Tibial nerve (tissue), 4 donors: ENCODE measurements at regions not wholly inside any gene's neighbourhood (a gene's known extent, or its start where the extent isn't known, plus 50 kb on each side); places are given as distances from the start of the nearest gene placed in this dataset.

ENCODE experiments used
- DNase-seq, 2 donors: peaks; one replicate each; pipeline ENCODE4 v3.0.0-alpha.2; 2019; ENCODE audit warnings: low spot score in 2 of 2
- H3K27ac ChIP-seq, 4 donors: fragments of 200-600 bp; sonication (generic) in 3 of 4; one replicate each; pipeline ENCODE4 v1.5.1; 2017 to 2019; ENCODE audit warnings: mild to moderate bottlenecking in 1 of 4
- H3K27me3 ChIP-seq, 2 donors: fragments of 200-600 bp; sonication (generic) in 1 of 2; one replicate each; pipeline versions ENCODE4 v1.5.1 to v1.6.0; 2017 to 2019
- H3K36me3 ChIP-seq, 3 donors: fragments of 200-600 bp; sonication (generic); one replicate each; pipeline ENCODE4 v1.5.1; 2018 to 2019
- H3K4me1 ChIP-seq, 4 donors: fragments of 200-600 bp; sonication (generic) in 3 of 4; one replicate each; pipeline ENCODE4 v1.5.1; 2017 to 2019
- H3K4me3 ChIP-seq, 4 donors: fragments of 200-600 bp; sonication (generic) in 3 of 4; one replicate each; pipeline ENCODE4 v1.5.1; 2017 to 2019; ENCODE audit warnings: mild to moderate bottlenecking in 1 of 4, moderate library complexity in 1 of 4
- H3K9me3 ChIP-seq, 4 donors: fragments of 200-600 bp; sonication (generic) in 3 of 4; one replicate each; pipeline ENCODE4 v1.5.1; 2017 to 2019
- EP300 ChIP-seq, 2 donors: sonication (generic); formaldehyde crosslinking; IDR thresholded peaks; one replicate each; pipeline ENCODE4 v1.6.1; 2017; ENCODE audit warnings: antibody characterized with exemption in 2 of 2, mild to moderate bottlenecking in 1 of 2
- POLR2A ChIP-seq, 2 donors: fragments of 450-650 bp; IDR thresholded peaks; one replicate each; pipeline ENCODE4 v1.6.1; 2017; ENCODE audit warnings: antibody characterized with exemption in 2 of 2, mild to moderate bottlenecking in 2 of 2, moderate library complexity in 2 of 2
- WGBS, 2 donors: methylation state at CpG; one replicate each; pipeline ENCODE4 v1.1.5; 2018; 5-methylcytosine and 5-hydroxymethylcytosine counted together
- TF ChIP-seq, protein P1 (sequence below), 5 experiments: fragments of 200-600 bp in 3 of 5; fragments of 450-650 bp in 2 of 5; sonication (generic) in 3 of 5; IDR thresholded peaks; one replicate each; pipeline ENCODE4 v1.5.1; 2016 to 2019; ENCODE audit warnings: antibody characterized with exemption in 5 of 5, mild to moderate bottlenecking in 3 of 5, moderate library complexity in 2 of 5

DNA sequence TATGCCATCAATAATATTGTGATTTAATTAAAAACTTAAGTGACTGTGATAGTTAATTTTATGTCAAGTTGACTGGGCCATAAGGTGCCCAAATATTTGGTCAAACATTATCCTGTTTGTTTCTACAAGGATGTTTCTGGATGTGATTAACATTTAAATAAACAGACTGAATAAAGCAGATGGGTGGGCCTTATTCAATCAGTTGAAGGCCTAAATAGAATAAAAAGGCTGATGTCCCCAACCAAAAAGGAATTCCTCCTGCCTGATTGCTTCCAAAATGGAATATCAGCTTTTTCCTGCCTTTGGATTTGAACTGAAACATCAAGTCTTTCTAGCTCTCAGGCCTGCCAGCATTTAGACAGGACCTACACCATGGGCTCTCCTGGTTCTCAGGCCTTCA, 961.7 kb downstream of the NTRK3 start:
- H3K36me3 ChIP-seq = no peaks in the 10 kb centered on the region
- DNase-seq = no peak
- no peak overlapping the region for H3K4me3 ChIP-seq
- H3K4me1 ChIP-seq = no peaks in the 10 kb centered on the region
- H3K9me3 ChIP-seq = peaks cover 0 to 17% (median 0%) of the 10 kb centered on the region in 4 donors
- no peak overlapping the region for H3K27ac ChIP-seq
- H3K27me3 ChIP-seq = no peaks in the 10 kb centered on the region
- TF ChIP-seq EP300 (IDR thresholded peaks at IDR 0.05) = no peak
- TF ChIP-seq POLR2A (IDR thresholded peaks at IDR 0.05) = no peak
- TF ChIP-seq, protein P1, sequence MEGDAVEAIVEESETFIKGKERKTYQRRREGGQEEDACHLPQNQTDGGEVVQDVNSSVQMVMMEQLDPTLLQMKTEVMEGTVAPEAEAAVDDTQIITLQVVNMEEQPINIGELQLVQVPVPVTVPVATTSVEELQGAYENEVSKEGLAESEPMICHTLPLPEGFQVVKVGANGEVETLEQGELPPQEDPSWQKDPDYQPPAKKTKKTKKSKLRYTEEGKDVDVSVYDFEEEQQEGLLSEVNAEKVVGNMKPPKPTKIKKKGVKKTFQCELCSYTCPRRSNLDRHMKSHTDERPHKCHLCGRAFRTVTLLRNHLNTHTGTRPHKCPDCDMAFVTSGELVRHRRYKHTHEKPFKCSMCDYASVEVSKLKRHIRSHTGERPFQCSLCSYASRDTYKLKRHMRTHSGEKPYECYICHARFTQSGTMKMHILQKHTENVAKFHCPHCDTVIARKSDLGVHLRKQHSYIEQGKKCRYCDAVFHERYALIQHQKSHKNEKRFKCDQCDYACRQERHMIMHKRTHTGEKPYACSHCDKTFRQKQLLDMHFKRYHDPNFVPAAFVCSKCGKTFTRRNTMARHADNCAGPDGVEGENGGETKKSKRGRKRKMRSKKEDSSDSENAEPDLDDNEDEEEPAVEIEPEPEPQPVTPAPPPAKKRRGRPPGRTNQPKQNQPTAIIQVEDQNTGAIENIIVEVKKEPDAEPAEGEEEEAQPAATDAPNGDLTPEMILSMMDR (IDR thresholded peaks at IDR 0.05) = no peak

DNA sequence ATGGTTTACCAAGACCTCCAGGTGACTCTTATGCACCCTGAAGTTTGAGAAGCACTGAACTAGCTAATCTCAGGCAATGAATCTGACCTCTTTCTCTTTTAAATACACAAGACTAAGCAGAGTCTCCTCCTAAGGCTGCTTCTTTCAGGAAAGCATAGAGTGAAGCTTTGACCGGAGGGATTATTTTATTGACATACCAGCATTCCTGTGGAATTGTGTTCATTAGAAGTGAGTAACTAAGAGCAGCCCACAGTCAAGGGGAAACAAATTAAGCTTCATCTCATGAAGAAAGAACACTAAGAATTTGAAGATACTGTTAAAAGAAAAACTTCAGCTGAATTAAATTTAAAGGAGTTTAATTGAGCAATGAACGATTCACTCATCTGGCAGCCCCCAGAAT, 963.5 kb downstream of the NTRK3 start:
- DNase-seq = no peak

DNA sequence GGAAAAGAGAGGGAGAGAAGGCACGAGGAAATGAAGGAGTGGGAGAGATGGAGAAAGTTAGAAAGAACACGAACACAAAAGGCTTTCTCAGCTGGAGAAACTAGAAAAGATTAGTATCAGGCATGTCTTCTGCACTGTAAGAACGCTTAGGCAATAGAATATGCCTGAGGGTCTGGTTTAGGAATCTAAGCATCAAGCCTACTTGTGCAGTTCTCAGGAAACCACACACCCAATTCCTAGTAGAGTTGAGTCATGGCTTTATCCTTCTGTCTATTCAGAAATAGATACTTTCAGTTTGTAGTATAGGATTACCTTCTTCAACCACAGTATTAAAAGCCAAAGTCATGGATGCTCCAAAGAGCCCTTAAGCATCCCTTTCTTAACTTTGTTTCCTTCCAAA, 969.4 kb downstream of the NTRK3 start:
- H3K27ac ChIP-seq = no peak overlapping the region
- peaks cover 0 to 9% (median 0%) of the 10 kb centered on the region in 4 donors for H3K9me3 ChIP-seq
- no peak overlapping the region for H3K4me3 ChIP-seq
- TF ChIP-seq, protein P1 (IDR thresholded peaks at IDR 0.05) = no peak
- TF ChIP-seq POLR2A (IDR thresholded peaks at IDR 0.05) = no peak
- TF ChIP-seq EP300 (IDR thresholded peaks at IDR 0.05) = no peak
- 51 to 71% methylated on average over 3 of the region's 3 CpGs for WGBS, 2 donors
- H3K4me1 ChIP-seq = no peaks in the 10 kb centered on the region
- no peak for DNase-seq
- no peaks in the 10 kb centered on the region for H3K27me3 ChIP-seq
- H3K36me3 ChIP-seq = no peaks in the 10 kb centered on the region

More for the DNA sequence above, 963.5 kb downstream of the NTRK3 start:
- WGBS, 2 donors = 69 to 89% methylated on average over 2 of the region's 2 CpGs
- H3K4me3 ChIP-seq = no peak overlapping the region
- H3K27me3 ChIP-seq = no peaks in the 10 kb centered on the region
- TF ChIP-seq POLR2A (IDR thresholded peaks at IDR 0.05) (no peak), EP300 (IDR thresholded peaks at IDR 0.05) (no peak)
- TF ChIP-seq, protein P1 (IDR thresholded peaks at IDR 0.05) = no peak
- H3K36me3 ChIP-seq = no peaks in the 10 kb centered on the region
- peaks cover 0 to 17% (median 0%) of the 10 kb centered on the region in 4 donors for H3K9me3 ChIP-seq
- H3K27ac ChIP-seq = no peak overlapping the region
- H3K4me1 ChIP-seq = no peaks in the 10 kb centered on the region

DNA sequence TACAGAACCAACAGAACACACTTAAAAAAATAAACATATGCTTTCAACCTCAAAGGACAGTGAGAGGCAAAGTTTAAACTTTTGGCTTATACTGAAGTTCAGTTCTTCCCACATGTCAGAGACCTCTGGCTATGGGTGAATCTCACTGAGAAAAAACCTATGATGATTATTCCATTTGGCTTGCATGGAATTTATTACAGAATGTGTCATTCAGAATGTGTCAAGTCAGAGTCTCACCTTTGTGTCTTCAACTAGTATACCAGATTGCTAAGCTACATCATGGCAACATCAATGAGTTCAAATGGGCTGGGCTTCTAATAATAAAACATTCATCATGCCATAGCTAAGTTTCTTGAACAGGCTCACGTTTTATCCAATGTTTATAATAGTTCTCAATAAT, 987.0 kb downstream of the NTRK3 start:
- no peaks in the 10 kb centered on the region for H3K36me3 ChIP-seq
- H3K27me3 ChIP-seq = no peaks in the 10 kb centered on the region
- H3K4me1 ChIP-seq = no peaks in the 10 kb centered on the region
- TF ChIP-seq EP300 (IDR thresholded peaks at IDR 0.05) = no peak
- 48 to 67% methylated on average over 1 of the region's 1 CpG for WGBS, 2 donors
- peaks cover 0 to 15% (median 0%) of the 10 kb centered on the region in 4 donors for H3K9me3 ChIP-seq
- no peak overlapping the region for H3K4me3 ChIP-seq
- H3K27ac ChIP-seq = no peak overlapping the region
- DNase-seq = no peak

DNA sequence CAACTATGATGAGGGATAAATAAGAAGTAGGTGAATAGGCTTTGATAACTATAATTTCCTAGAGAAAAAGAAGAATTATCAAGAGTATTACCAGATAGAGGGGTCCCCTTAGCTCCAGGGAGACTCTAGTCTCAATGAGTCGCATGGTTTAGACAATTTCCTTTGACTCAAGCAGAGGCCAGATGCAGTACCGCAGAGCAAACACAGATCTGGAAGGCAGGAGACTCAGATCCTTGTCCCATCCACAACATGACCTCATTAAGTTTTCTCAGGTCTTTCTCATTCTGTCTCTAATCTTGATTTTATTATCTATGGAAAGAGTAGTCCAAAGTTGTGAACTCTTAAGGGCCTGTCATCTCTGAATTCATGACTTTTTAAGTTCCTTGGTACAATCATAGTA, 987.9 kb downstream of the NTRK3 start:
- Histone ChIP-seq H3K9me3 (peaks cover 0 to 11% (median 0%) of the 10 kb centered on the region in 4 donors), H3K27me3 (no peaks in the 10 kb centered on the region), H3K36me3 (no peaks in the 10 kb centered on the region), H3K27ac (no peak overlapping the region), H3K4me3 (no peak overlapping the region), H3K4me1 (no peaks in the 10 kb centered on the region)
- no peak for DNase-seq
- TF ChIP-seq, protein P1 (IDR thresholded peaks at IDR 0.05) = no peak
- TF ChIP-seq EP300 (IDR thresholded peaks at IDR 0.05) = no peak
- no peak for TF ChIP-seq POLR2A (IDR thresholded peaks at IDR 0.05)
- 91 to 94% methylated on average over 2 of the region's 2 CpGs for WGBS, 2 donors

DNA sequence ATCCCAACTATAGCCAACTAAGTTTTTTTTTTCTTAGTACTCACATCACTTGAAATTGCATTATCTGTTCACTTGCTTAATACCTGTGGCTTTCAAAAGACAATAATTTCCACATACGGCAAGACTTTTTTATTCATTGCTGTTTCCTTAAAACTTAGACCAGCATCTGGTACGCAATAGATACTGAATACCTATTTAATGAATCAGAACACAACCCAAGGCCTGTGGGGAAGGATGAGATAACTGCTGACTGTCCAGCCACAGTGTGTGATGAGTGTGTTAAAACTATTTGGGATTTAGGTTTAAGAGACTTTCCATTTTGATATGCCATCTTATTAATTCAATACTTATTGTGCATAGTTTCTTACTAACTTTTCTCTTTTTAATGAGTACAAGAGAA, 988.7 kb downstream of the NTRK3 start:
- DNase-seq = no peak
- H3K9me3 ChIP-seq = peaks cover 0 to 3% (median 0%) of the 10 kb centered on the region in 4 donors
- H3K4me3 ChIP-seq = no peak overlapping the region
- H3K4me1 ChIP-seq = no peaks in the 10 kb centered on the region
- 67 to 87% methylated on average over 2 of the region's 2 CpGs for WGBS, 2 donors
- no peak overlapping the region for H3K27ac ChIP-seq
- no peaks in the 10 kb centered on the region for H3K36me3 ChIP-seq
- TF ChIP-seq EP300 (IDR thresholded peaks at IDR 0.05) = no peak
- no peak for TF ChIP-seq POLR2A (IDR thresholded peaks at IDR 0.05)
- no peaks in the 10 kb centered on the region for H3K27me3 ChIP-seq
